CD4-positive, alpha-beta T cell (primary cell): ENCODE measurements at regions not wholly inside any gene's neighbourhood (a gene's known extent, or its start where the extent isn't known, plus 50 kb on each side); places are given as distances from the start of the nearest gene placed in this dataset.

Experiments
- ATAC-seq: fragments of 200-7000 bp; cut with Tn5 transposase; one replicate; pipeline ENCODE4 v1.10.0; 2022; ENCODE audit warnings: mild to moderate bottlenecking; ENCODE audit not compliant: poor library complexity
- CTCF ChIA-PET: fragments of 350-600 bp; sonication (Branson Sonifier 250); formaldehyde crosslinking; loops from one replicate; lab custom pipeline; 2021; ENCODE audit warnings: antibody characterized with exemption, inconsistent platforms; lab: Charles Lee
- POLR2A ChIA-PET: fragments of 350-600 bp; sonication (Branson Sonifier 250); formaldehyde crosslinking; loops from one replicate; lab custom pipeline; 2021; ENCODE audit warnings: antibody characterized with exemption, inconsistent platforms; lab: Charles Lee
- DNase-seq, 14 experiments: peaks; one replicate each; pipeline ENCODE4 v3.0.0-alpha.2; 2013 to 2020; ENCODE audit warnings: mixed read lengths in 2 of 14
- H3K27ac ChIP-seq, 2 donors: one replicate each; pipeline versions ENCODE4 v1.5.1 to v1.7.0; 2013; ENCODE audit warnings: low read length in 2 of 2, low read depth in 1 of 2, mild to moderate bottlenecking in 1 of 2
- H3K27me3 ChIP-seq, 2 experiments: 1 replicate in 1 of 2; 2 replicates in 1 of 2; pipeline versions ENCODE4 v1.6.1 to v1.7.0; 2013; ENCODE audit warnings: low read length in 2 of 2, control low read depth in 1 of 2, mild to moderate bottlenecking in 1 of 2, moderate library complexity in 1 of 2; ENCODE audit not compliant: insufficient read depth in 2 of 2, control insufficient read depth in 1 of 2
- H3K36me3 ChIP-seq: one replicate; pipeline ENCODE4 v1.6.1; 2013; ENCODE audit warnings: low read length, control low read depth; ENCODE audit not compliant: insufficient read depth
- H3K4me1 ChIP-seq: one replicate; pipeline ENCODE4 v1.6.1; 2013; ENCODE audit warnings: low read length, control low read depth; ENCODE audit not compliant: insufficient read depth
- H3K4me3 ChIP-seq: one replicate; pipeline ENCODE4 v1.5.1; 2013; ENCODE audit warnings: mild to moderate bottlenecking, low read length, moderate library complexity
- H3K9me3 ChIP-seq, 2 experiments: 1 replicate in 1 of 2; 2 replicates in 1 of 2; pipeline versions ENCODE4 v1.6.1 to v1.7.0; 2013; ENCODE audit warnings: low read length in 2 of 2, mild to moderate bottlenecking in 2 of 2, control low read depth in 1 of 2, moderate library complexity in 1 of 2; ENCODE audit not compliant: control insufficient read depth in 1 of 2, insufficient read depth in 1 of 2
- H3K27ac Mint-ChIP-seq: one replicate; pipeline ENCODE4 v1.8.0; 2020; ENCODE audit warnings: mixed read lengths
- H3K27me3 Mint-ChIP-seq: one replicate; pipeline ENCODE4 v1.8.0; 2021; ENCODE audit warnings: mixed read lengths
- H3K36me3 Mint-ChIP-seq: one replicate; pipeline ENCODE4 v1.8.0; 2021; ENCODE audit warnings: low read depth, mixed read lengths
- H3K4me1 Mint-ChIP-seq: one replicate; pipeline ENCODE4 v1.8.0; 2021; ENCODE audit warnings: low read depth, mixed read lengths
- H3K4me3 Mint-ChIP-seq: one replicate; pipeline ENCODE4 v1.8.0; 2020; ENCODE audit warnings: mild to moderate bottlenecking, mixed read lengths
- H3K9me3 Mint-ChIP-seq: one replicate; pipeline ENCODE4 v1.8.0; 2020; ENCODE audit warnings: mixed read lengths
- intact Hi-C, 2 experiments: fragments of 100-400 bp; cut with DNase I in 1 of 2; cut with micrococcal nuclease in 1 of 2; formaldehyde crosslinking; loops; one replicate each; pipeline versions ENCODE4 v1.15.1 to v1.9.0; 2023 to 2025; cut with DNase I, micrococcal nuclease
- TF ChIP-seq, protein P1 (sequence below): fragments of 200-600 bp; IDR thresholded peaks from one replicate; pipeline ENCODE4 v1.8.0; 2022; ENCODE audit warnings: antibody characterized with exemption, mild to moderate bottlenecking

DNA sequence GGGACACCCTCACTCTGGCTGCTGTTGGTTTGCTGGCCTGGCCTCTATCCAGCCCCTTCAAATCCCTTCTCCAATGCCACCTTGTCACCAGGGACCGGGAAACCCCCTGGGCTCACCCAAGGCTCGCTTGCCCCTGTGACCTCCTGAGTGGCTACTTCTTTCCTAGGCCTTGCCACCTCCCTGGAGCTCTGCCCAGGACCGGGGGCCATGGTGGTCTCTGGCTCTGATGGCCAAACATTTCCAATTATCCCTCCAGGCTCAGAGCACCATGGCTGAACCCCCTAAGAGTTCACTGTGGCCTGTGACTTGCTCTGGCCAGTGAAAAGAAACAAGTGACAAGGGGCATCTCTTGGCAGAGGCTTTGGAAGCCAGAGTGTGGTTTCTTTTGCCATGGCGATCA is 237.6 kb downstream of the TFCP2L1 start:
- H3K9me3 Mint-ChIP-seq: no peaks in the 10 kb centered on the region
- ATAC-seq (no peak), DNase-seq (no peak)
- Histone ChIP-seq H3K27ac (no peak overlapping the region), H3K27me3 (no peaks in the 10 kb centered on the region), H3K4me3 (no peak overlapping the region), H3K36me3 (no peaks in the 10 kb centered on the region), H3K9me3 (peaks cover 0 to 20% of the 10 kb centered on the region in 2 experiments), H3K4me1 (no peaks in the 10 kb centered on the region)
- H3K27ac Mint-ChIP-seq: no peak overlapping the region
- H3K36me3 Mint-ChIP-seq: no peaks in the 10 kb centered on the region
- intact Hi-C loops: no loop called here
- ChIA-PET CTCF (no interaction called here), POLR2A (no interaction called here)
- no peak overlapping the region for H3K4me3 Mint-ChIP-seq
- H3K4me1 Mint-ChIP-seq: no peaks in the 10 kb centered on the region
- no peaks in the 10 kb centered on the region for H3K27me3 Mint-ChIP-seq
- TF ChIP-seq, protein P1, sequence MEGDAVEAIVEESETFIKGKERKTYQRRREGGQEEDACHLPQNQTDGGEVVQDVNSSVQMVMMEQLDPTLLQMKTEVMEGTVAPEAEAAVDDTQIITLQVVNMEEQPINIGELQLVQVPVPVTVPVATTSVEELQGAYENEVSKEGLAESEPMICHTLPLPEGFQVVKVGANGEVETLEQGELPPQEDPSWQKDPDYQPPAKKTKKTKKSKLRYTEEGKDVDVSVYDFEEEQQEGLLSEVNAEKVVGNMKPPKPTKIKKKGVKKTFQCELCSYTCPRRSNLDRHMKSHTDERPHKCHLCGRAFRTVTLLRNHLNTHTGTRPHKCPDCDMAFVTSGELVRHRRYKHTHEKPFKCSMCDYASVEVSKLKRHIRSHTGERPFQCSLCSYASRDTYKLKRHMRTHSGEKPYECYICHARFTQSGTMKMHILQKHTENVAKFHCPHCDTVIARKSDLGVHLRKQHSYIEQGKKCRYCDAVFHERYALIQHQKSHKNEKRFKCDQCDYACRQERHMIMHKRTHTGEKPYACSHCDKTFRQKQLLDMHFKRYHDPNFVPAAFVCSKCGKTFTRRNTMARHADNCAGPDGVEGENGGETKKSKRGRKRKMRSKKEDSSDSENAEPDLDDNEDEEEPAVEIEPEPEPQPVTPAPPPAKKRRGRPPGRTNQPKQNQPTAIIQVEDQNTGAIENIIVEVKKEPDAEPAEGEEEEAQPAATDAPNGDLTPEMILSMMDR: no peak

DNA sequence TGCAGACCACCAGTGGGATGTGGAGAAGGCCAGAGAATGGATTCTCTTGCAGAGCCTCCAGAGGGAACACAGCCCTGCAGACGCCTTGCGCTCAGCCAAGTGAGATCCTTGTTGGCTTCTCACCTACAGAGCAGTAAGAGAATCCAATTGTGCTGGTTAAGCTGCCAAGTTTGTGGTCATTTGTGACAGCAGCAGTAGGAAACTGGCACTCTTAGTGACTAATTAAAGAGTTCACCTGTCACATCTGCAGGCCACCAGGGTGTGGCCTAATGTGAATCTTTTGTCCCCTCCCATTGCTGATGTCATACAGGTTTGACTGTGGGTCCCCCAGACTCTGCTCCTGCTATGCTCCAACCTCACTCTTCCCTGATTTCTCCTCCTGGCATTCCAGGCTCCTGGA is 235.9 kb downstream of the TFCP2L1 start:
- H3K27me3 Mint-ChIP-seq: no peaks in the 10 kb centered on the region
- H3K27me3 ChIP-seq: no peaks in the 10 kb centered on the region
- H3K9me3 ChIP-seq: peaks cover 0 to 21% of the 10 kb centered on the region in 2 experiments
- H3K27ac ChIP-seq: no peak overlapping the region
- ATAC-seq (no peak), DNase-seq (no peak)
- TF ChIP-seq, protein P1: no peak
- no peaks in the 10 kb centered on the region for H3K4me1 Mint-ChIP-seq
- CTCF ChIA-PET: no interaction called here
- no peaks in the 10 kb centered on the region for H3K9me3 Mint-ChIP-seq
- no peaks in the 10 kb centered on the region for H3K36me3 ChIP-seq
- intact Hi-C loops: no loop called here
- POLR2A ChIA-PET: no interaction called here
- H3K27ac Mint-ChIP-seq: no peak overlapping the region
- no peak overlapping the region for H3K4me3 ChIP-seq
- no peaks in the 10 kb centered on the region for H3K36me3 Mint-ChIP-seq
- no peaks in the 10 kb centered on the region for H3K4me1 ChIP-seq
- H3K4me3 Mint-ChIP-seq: no peak overlapping the region

DNA sequence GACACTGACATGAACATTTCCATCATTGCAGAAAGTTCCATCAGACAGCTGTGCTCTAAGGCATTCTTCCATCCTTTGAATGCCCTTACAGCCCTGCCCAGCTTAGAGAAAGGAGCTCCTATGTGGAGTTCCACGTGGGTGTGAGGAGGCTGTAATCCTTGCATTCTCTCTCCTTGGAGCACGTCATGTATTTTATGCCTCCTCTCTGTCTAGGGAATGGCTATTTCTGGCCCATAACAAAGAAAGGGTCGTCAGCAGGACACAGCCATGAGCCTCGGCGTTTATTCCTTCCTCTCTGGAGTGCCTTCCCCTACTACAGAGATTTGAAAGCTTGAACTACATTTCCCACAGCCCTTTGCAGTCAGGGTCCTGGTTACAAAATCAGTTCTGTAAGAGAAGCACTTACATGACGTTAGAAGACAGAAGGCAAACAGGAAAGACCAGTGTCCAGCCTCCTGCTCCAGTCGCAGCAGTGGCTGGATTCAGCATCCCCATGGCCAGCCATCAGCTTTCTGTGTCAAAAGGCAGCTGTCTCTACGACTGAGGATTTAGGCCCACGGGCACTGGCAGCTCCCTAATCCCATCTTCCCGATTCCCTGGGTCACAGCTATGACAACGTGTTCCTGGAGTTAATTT is 234.9 kb downstream of the TFCP2L1 start:
- H3K27ac ChIP-seq: no peak overlapping the region
- no peaks in the 10 kb centered on the region for H3K27me3 Mint-ChIP-seq
- H3K27me3 ChIP-seq: no peaks in the 10 kb centered on the region
- H3K9me3 Mint-ChIP-seq: no peaks in the 10 kb centered on the region
- H3K27ac Mint-ChIP-seq: no peak overlapping the region
- H3K4me1 Mint-ChIP-seq: no peaks in the 10 kb centered on the region
- H3K36me3 ChIP-seq: no peaks in the 10 kb centered on the region
- H3K36me3 Mint-ChIP-seq: no peaks in the 10 kb centered on the region
- H3K4me3 Mint-ChIP-seq: no peak overlapping the region
- H3K4me1 ChIP-seq: no peaks in the 10 kb centered on the region
- peaks cover 0 to 23% of the 10 kb centered on the region in 2 experiments for H3K9me3 ChIP-seq
- ChIA-PET CTCF (no interaction called here), POLR2A (no interaction called here)
- intact Hi-C loops: no loop called here
- TF ChIP-seq, protein P1: no peak
- H3K4me3 ChIP-seq: no peak overlapping the region
- ATAC-seq (no peak), DNase-seq (no peak)
